ENCODE measurements at regions not wholly inside any gene's neighbourhood (a gene's known extent, or its start where the extent isn't known, plus 50 kb on each side); places are given as distances from the start of the nearest gene placed in this dataset.

DNA sequence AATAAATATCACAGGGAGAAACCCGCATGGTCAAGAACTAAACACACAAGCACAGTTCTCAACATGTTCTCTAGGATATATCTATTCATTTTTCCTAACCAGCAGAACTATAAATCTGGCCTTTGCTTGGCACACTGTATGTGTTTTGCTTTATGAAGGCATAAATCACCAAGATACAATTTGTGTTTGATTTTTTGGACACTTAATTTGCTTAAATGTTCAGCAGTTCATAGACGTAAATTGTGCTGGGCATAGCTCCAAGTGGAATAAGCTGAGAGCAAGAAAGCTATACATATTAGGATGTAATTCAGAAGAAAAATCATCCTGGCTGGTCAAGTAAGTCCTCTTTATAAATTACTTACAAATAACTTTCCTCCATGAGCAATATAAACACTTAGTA lies 341.5 kb upstream of the ATP5MC3 start:
- no peak for DNase-seq (ENCODE audit: low spot score)
- intact Hi-C loops (cut with DNase I) = no loop called here

DNA sequence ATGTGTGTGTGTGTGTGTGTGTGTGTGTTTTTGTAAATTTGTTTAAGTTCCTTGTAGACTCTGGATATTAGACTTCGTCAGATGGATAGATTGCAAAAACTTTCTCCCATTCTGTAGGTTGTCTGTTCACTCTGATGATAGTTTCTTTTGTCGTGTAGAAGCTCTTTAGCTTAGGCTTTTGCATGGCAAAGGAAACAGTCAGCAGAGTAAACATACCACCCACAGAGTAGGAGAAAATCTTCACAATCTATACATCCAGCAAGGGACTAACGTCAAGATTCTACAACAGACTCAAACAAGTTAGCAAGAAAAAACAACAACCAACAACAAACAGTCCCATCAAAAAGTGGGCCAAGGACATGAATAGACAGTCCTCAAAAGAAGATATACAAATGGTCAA lies 336.7 kb upstream of the ATP5MC3 start:
- DNase-seq (ENCODE audit: low spot score) = no peak
- intact Hi-C loops (cut with DNase I) = no loop called here

DNA sequence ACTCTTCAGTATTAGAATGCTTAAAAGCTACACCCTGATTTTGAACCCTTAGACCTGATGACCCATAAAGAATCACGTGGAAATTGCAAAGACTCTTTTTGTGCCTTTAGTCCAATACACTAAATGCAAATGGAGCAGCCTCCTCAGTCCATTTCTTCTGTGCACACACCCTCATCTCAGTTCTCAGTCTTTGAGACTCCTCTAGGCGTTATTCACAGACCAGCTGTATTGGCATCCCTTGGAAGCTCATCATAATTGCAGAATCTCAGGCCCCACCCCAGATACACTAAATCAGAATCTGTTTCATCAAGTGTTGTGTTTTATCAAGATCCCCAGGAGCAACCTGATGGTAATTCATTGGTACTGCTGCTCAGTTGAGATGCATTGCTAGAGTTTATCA lies 335.0 kb upstream of the ATP5MC3 start:
- intact Hi-C loops (cut with DNase I) = no loop called here
- DNase-seq (ENCODE audit: low spot score) = no peak

DNA sequence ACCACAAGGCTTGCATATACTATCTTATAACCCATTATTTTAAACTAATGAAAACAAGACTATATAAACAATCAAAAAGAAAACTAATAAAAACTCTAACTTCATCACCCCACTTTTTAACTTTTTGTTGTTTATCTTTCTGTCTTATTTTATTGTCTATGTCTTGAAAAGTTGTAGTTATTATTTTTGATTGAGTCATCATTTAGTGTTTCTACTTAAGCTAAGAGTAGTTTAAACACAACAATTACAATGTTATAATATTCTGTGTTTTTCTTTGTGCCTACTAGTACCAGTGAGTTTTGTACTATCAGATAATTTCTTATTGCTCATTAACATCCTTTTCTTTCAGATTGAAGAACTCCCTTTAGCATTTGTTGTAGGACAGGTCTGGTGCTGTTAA lies 318.7 kb upstream of the ATP5MC3 start:
- DNase-seq (ENCODE audit: low spot score) = no peak
- intact Hi-C loops (cut with DNase I) = no loop called here

DNA sequence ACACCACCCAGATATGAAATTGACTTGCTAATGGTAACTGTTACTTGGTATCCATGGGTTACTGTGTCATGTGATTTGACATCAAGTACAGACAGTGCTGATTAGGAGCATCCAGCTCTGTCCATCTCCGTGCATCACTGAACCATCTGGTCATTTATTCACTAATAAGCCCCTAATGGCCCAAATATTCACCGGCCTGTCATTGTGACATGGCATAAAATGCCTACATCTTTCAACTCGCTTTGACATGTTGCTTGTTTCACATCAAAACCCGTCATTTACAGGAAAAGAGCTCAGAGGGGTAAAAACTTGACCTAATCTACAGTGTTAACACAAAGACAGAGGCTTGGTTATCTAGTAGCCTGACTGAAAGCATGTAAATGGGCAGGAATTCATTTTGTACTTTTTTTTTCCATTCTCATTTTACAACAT lies 308.9 kb upstream of the ATP5MC3 start:
- intact Hi-C loops (cut with DNase I) = no loop called here
- no peak for DNase-seq (ENCODE audit: low spot score)

DNA sequence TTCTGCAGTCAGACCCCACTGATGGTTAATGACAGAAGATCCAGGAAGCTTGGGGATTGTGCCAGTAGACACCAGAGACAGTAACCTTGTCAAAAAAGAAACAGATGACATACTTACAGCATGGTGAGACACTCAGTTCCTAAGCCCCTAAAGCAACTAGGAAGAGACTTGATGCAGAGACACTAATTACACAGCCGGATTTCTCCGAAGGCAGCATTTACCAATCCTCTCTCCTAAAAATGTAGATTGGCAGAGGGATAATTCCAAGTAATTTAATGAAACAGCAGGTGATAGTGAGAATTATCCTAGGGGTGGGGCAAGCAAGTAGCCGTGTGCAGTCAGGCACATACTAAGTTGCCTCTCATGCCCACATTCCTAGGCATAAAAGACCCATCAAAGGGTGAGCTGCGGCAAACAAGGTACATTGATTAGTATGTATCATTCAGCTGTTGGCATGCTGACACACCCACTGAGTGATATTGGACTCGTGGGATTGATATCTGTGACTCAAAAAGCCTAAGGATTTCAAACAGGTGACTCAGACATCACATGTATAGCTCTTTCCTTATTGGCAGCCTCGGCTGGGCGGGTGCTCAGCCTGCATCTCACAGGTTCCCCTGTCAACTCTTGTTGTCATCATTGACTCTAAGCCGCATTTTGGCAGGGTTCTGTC lies 296.7 kb upstream of the ATP5MC3 start:
- intact Hi-C loops (cut with DNase I) = no loop called here
- DNase-seq (ENCODE audit: low spot score) = no peak

DNA sequence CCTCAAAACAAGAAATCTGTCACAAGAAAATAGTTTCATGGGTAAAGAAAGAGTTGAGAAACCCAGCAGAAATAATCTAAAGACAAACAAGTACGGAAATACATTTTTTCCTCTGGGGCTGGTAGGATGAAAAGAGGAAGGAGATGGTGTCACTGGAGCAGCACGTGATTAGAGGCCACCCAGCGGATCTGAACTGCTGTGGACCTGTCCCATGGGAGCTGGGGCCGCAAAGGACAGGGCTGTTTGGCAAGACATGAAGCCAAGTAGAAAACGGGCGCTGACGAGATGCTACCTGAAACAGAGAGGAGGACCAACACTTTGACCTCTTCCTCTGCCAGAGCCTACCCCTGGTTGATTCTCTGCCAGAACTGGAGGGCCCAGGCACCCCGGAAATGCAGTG lies 295.4 kb upstream of the ATP5MC3 start:
- no peak for DNase-seq (ENCODE audit: low spot score)
- intact Hi-C loops (cut with DNase I) = no loop called here

DNA sequence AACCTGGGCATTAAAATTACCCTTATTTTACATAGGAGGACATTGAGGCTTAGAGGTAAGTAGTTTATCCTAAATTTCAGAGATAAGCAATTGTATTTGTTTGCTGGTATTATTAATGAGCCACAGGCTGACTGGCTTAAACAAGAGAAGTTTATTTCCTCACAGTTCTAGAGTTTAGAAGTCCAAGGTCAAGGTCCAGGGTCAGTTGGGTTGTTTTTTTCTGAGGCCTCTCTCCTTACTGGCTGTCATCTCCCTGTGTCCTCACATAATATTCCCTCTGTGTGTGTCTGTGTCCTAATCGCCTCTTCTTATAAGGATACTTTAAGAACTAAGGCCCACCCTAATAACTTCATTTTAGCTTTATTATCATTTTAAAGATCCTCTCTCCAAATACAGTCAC lies 294.9 kb upstream of the ATP5MC3 start:
- intact Hi-C loops (cut with DNase I) = no loop called here
- no peak for DNase-seq (ENCODE audit: low spot score)

DNA sequence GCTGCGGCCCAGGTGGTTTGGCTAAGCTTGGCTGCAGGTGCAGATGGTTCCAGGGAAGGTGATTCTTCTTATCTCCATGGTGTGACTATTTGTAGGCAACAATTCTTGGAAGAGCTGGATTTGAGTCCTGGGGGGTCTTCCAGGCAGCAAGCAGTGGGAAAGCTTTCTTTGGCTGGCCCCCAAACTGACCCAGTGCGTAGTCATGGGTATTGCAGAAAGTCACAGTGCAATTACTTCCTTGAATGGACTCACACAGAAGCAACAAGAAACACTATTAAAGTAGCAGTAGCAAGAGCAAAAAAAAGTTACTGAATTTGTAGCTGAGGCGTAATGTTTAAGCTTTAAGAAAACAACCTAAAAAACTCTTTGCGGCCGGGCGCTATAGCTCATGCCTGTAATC lies 293.6 kb upstream of the ATP5MC3 start:
- intact Hi-C loops (cut with DNase I) = no loop called here
- no peak for DNase-seq (ENCODE audit: low spot score)

DNA sequence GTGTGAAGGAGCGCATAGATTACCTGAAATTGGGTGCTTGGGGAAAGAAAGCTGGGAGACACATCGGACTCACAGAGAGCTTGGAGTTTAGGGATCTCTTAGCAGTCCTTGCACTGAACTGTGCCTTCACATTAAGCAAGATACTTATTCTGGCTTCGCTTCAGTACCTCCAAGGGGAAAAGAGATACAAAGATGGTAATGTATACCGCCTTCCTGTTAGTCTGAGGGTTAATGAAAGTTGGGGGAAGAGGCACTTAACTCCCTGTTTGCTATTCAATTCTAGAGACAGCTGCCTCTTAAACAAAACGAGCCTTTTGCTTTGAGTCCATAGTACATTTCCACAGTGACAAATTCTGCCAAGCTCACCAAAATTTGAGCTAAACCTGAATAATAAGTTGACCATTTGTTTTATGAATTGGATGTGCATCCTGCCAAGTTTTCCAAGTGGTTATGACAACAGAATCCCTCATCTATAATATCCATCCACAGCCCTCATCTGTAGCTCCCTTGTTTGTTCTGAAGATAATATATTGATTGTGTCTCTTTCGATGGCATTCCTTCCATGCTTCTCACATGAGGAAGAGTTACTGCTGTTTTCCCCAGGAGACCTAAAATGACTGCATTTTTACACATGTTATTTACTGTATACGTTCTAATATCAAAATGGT lies 287.1 kb upstream of the ATP5MC3 start:
- no peak for DNase-seq (ENCODE audit: low spot score)
- intact Hi-C loops (cut with DNase I) = no loop called here

DNA sequence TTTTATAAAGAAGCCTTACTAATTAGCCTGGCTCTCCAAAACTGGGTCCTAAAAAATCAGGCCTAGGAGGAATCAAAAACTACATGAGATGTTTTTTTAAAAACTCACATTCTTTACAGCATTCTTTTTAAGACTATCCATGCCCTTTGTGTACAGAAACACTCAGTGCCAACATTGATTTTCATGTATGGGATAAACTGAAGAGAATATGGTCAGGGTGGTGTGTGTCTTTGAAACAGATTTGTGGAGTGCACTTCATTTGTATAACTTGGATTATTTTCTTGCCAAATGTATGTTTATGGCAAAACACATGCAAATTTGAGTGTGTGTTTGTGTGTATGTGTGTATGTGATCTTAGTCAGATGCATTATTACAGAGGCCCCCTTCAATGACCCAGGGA lies 283.6 kb upstream of the ATP5MC3 start:
- intact Hi-C loops (cut with DNase I) = no loop called here
- no peak for DNase-seq (ENCODE audit: low spot score)

DNA sequence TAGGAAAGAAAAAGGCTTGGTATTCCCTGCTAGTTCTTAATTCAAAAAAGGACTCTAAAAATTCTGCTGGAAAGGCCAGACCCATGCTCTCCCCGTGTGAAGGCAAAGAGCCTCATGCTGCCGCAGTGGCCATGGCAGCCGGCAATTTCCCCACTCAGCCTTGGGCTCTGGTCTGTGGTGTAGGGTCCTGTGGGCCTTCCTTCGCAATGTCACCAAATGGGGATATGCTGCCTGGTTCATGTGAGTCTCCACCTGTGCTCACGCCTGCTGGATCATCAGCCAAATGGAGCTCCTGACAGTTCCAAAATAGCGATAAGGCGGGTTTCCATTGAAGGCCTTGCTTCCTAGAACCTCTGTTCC lies 282.8 kb upstream of the ATP5MC3 start:
- intact Hi-C loops (cut with DNase I) = no loop called here
- DNase-seq (ENCODE audit: low spot score) = no peak

DNA sequence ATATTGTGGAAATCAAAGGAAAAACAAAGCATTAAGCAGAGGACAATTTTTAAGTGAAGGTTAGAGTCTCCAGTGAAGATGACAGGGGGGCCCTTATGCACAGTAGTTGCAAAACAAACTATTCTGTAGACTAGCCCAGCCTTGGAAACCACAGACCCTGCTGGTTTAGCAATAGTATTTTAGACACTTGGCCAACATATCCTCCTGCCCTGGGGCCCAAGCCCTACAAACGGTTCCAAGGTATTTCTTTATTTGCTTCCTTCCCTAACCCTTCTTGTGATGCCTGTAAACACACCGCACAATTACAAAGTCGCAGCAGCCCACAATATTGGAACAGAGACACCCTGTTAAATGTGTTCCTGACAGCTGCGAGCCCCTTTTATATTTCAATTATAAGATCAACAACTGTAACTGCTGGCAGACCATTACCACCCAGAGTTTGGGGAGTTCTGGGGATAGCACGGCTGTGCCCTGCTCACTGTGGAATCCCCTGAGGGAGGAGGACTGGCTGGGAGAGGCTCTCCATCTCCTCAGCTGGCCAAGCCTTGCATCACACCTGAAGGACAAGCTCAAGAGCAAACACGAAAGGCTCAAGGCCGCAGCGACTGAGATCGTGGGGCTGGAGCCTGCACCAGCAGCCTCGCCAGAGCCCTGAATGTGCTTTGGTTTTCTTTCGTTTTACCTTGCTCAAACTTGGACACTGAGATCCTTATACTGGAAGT lies 282.2 kb upstream of the ATP5MC3 start:
- intact Hi-C loops (cut with DNase I) = no loop called here
- DNase-seq (ENCODE audit: low spot score) = no peak

DNA sequence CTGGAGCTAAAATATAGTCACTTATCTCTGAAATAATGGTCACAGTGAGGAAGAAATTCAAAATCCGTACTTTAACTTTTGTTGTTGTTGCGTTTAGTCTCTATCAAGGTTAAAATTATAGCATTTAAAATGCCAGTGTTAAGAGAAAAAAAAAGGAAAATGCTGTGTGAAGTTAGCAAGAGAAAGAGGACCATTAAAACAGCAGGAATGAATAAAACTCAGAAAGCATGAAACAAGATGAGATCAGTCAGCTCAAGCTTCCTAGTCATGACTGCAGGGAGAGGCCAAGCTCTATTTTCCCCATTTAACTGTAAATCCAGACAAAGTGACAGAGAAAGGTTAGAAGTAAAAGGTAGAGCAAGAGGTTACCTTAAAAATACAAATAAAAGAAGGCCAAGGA lies 281.7 kb upstream of the ATP5MC3 start:
- intact Hi-C loops (cut with DNase I) = no loop called here

DNA sequence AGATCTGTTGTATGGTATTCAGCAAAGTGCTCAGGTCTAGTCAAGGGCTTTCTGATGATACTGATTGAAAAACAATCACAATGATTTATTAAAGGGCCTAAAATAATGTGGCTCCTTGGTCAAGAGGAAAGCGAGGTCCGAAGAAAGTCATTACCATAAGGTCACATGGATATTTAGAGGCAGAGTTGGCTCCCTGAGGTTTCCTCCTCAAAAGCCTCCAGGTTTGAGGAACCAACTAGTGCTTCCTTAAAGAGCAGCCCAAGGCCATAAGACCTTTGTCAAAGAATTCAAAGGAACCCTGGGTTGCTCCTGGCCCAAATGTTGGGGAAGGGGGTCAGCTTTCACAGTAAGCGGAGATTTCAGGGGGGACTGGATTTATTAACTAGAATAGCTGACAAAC lies 280.7 kb upstream of the ATP5MC3 start:
- no peak for DNase-seq (ENCODE audit: low spot score)
- intact Hi-C loops (cut with DNase I) = no loop called here

More for the DNA sequence above, 281.7 kb upstream of the ATP5MC3 start:
- no peak for DNase-seq (ENCODE audit: low spot score)

DNA sequence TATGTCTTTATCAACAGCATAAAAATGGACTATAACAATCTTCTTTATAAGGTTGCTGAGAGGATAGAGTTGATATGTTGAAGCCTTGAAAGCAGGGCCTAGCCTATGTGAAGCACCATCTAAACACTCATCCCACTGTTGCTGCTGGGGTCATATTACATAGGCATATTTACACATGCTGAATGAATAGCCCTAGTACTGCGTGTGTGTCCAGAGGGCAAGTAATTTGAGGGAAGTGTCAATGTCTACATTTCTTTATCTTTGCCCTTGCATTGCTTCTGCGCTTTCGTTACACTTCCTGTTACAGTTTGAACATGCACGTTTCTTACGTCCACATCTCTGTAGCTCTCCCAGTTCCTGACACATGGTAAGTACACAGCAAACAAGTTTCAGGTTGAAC lies 280.3 kb upstream of the ATP5MC3 start:
- intact Hi-C loops (cut with DNase I) = no loop called here
- DNase-seq (ENCODE audit: low spot score) = no peak

DNA sequence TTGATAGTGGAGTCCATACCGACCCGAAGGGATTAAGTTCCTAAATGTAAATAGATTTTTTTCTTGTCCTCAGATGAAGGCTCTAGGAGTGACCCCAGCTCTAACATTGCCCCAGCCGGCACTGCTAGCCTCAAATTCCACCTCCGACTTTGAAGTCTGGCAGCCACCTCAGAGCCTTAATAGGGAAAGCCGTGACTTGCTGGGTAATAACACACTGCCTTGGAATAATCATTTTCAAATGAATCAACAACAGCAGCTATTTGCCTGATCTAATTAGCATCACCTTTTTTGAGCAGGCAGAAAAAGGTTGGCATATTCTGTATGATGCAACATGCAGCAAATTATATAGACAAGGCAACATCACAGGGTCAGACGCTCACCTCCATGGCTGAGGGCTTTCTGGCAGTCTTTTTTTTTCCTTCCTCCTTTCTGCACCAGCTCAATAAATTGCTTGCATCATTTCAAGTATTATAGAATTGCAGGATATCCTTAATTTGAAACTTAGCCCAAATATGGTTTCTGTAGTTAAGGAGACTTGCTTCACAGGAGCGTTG lies 276.5 kb upstream of the ATP5MC3 start:
- no peak for DNase-seq (ENCODE audit: low spot score)
- intact Hi-C loops (cut with DNase I) = no loop called here

DNA sequence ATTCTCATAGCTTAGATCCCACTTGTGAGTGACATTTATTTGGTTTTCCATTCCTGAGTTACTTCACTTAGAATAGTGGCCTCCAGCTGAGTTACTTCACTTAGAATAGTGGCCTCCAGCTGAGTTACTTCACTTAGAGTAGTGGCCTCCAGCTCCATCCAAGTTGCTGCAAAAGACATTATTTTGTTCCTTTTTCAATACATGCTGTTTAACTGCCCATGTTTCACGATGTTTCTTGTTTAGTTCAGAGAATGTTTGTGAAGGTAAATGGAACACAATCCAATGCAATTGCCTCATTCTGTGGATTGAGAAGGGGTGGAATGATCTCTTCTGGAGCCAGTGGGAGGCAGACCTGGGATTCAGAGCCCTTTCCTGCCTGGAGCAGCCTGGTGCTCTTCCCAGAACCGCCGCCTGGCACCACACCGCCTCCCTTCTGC lies 273.5 kb upstream of the ATP5MC3 start:
- intact Hi-C loops (cut with DNase I) = no loop called here
- no peak for DNase-seq (ENCODE audit: low spot score)

DNA sequence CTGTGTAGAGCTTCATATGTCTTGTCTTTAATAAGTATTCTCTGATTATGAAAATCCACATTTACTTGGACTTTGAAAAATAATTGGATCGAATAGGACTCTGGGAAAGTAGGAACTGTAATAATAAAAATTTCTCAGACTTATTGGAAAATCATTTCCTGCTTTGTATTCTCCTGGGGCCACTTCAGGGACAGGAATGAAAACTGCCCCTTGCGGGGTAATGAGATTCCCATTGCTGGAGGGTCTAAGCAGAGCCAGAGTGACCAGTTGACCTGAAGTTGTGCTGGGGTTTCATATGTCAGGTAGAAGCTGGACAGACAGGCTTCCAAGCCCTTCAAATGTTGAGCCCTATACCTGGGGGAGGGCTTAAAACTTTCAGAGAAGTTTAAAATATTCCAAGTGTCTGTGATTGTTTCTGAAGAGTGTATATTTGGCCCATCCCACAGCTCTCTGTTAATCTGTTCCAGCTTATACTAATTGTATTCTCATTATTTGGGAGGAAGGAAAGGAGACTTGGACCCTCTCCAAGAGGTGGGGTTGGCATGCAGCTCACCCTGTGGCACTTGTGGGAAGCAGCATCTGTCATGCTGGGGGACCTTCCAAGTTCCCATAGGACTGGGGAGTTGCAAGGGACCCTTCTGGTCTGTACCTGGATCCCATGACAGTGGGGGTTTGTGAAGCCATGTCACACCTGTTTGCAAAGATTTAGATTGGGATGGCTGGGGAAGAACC lies 268.7 kb upstream of the ATP5MC3 start:
- intact Hi-C loops (cut with DNase I) = no loop called here
- no peak for DNase-seq (ENCODE audit: low spot score)

DNA sequence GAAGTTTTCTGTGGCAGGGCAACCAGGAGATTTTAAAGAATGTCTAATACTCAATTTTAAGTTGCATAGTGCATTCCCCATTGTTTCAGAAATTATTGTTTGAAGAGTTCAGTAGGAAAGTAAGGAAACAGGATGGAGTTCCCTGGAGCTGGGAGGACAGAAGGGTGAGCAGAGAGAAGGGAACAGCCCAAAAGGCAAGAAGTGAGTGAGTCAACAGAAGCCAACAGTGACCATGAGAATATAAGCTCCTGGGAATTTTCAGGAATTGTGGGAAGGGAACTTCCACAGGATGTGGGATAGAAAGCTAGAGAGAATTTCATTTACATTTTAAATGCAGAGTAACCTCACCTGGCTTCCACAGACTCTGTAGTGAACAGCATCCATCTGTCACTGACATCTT lies 268.1 kb upstream of the ATP5MC3 start:
- no peak for DNase-seq (ENCODE audit: low spot score)
- intact Hi-C loops (cut with DNase I) = no loop called here

Measured in cardiac septum (tissue), 1 donor.